HCEC 1CT (cell line): ENCODE measurements at regions not wholly inside any gene's neighbourhood (a gene's known extent, or its start where the extent isn't known, plus 50 kb on each side); places are given as distances from the start of the nearest gene placed in this dataset.
"Not testable (repeated sequence)": the region's sequence is repeated elsewhere in the genome, so short reads cannot be mapped to it uniquely, and the experiment has no call there.

Experiments used
- DNase-seq: peaks from one replicate; pipeline ENCODE4 v3.0.0-alpha.2; 2017

GRCh38 chr13:109355875-109356434, 430.4 kb downstream of the IRS2 start:
- no peak for DNase-seq

DNA sequence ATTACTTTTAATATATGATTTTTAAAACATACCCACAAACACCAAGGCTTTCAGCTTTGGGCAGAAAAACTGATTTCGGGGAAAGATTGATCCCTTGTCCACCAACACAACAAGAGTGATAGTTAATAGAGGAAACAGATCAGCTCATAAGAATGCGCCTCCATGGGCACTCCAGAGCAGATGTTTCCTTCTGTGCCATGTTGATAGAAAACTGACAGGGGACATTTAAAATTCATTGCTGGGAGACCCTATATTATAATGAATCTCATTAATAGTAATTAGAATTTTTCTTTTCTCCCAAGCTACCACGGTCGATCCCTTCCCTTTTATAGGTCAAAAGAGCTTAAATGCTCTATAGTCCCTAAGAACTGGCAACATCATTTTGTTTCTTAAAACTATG, 431.2 kb downstream of the IRS2 start:
- no peak for DNase-seq

DNA sequence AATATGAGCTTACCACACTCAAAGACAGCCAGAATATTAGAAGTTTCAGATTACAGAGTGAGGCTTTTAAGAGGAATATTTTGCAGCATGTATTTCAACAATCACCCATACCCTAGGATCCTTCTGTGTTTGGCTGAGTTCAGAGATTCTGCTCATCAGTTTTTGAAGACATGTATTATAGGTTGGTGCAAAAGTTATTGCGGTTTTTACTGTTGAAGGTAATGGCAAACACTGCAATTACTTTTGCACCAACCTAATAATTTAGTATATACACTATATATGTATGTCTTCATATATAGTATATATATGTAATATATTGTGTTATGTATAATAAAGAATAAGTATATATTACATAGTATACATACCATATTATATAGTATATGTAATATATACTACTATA, 435.1 kb downstream of the IRS2 start:
- no peak for DNase-seq

GRCh38 chr13:109348519-109349258, 437.7 kb downstream of the IRS2 start:
- DNase-seq, result peak; percentile 85

GRCh38 chr13:109346060-109346459, 440.3 kb downstream of the IRS2 start:
- DNase-seq, result no peak

- peak; percentile 80 for DNase-seq
Measured at GRCh38 chr13:109345433-109345941, 440.9 kb downstream of the IRS2 start.

DNA sequence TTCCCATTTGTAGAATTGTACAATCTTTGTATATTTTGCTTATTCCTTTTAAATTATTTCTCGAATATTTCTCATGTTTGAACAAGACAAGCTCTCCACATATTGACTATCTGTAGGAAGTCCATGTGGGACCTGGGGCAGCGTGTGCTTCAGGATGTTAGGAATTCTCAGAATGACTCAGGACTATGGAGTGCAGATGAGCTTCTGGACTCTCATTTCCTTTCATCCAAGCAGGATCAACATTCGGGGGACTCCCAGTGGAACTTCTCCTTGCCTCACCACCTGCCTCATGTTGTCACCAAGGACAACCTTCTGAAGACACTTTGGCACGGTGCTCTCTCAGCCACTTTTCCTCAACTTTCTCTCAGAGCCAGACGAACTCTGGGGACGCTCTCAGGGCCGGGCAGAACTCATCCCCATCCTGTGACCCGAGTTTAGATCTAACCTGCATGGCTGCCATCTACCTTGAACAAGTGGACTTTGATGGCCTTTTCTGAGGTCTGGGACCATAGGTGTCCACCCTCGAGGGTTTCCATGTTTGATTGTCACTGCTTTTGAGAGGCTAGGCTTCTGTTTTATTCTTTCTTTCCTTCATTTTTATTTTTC, 441.7 kb downstream of the IRS2 start:
- DNase-seq, result peak; percentile 79

DNA sequence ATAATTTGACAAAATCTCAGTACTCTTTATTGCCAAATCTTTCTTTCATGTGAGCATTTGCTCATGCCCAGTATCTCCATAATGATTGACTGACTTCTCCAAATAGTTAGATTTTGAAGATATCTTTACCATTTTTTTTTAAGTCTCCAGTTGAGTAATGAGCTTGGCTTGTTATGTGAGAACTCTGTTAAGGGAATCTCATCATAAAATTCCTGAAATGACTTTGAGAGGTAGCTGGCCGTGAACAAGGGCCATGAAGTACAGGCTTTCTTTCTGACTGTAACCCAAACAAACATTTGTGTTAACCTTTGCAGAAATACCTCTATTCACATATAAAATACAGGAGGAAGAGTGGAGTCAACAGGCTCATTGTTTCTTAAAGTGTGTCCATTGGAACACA, 449.7 kb downstream of the IRS2 start:
- DNase-seq, result peak; percentile 88

DNA sequence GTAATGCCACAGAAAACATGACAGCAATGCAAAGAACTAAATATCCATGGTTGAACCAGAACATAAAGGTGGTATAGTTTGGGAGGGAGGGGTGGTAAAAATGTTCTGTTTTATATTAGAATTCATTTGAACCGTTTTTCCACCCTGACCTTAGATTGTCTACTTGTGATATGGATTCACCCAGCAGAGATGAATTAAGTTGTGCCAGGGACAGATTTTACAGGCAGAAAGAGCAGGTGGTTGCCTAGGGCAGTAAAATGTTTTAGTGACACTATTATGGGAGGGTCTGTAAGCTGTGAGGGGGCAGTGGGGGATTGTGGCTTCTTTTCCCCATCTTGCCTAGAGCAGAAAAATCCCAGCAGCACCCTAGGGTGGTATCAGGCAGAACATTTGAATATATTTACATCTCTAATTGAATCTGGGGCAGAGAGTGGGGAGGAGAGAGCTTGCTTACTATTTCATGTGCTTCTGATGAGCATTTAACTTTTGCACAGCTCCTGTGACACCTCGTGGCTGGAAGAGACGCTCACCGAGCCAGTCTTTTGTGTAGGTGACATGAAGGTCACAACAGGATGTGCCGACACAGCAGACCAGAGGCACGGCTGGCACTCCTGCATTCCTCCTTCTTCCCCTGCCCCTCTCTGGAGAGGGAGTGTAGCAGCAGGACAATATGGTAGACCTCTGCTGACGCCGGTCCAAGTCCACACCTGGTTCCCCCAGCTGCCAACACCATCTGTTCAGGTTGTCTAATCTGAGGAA, 452.3 kb downstream of the IRS2 start:
- no peak for DNase-seq

DNA sequence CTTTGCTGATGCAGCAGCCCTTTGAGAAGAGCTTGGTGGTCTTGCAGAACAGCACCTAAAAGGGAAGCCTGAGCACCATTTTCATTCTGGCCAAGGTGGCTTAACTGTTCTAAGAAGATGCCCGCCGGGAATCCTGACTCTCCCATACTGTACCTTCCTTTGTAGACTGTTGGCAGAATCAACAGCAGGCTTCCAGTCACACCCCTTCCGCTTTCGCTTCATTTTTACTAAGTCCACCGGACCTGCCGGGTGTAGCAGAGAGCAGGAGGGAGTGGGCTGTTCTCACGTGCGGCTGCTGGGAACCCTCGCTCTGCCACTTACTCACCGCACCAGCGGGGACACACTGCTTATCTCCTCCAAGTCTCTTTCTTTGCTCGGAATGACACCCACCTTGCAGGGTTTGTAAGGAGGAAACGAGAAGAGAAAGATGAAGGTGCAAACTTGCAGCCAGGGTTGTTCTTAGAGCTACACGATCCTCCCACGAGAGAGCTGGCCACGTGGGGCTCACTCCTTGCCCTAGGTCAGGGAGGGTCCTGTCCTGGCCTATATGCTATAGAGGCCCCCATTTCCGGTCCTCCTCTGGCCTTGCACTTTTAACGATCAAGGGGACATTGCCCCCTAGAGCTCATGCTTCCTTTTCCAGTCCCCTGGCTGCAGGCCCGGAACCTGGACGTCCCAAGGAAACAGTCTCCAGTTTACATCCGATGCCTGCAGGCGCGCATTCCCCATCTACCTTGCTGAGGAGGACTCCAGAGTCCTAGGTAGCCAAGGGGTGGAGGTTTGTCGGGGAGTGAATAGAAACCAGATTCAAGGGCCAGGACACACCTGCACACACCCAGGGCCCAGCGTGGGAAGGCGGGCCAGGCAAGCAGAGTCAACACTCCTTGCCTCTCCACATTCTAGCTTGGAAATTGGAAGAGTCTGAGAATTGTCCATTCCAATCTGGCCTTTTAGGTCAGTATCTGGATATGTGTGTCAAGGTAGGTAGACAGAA, 453.6 kb downstream of the IRS2 start:
- DNase-seq, result no peak

GRCh38 chr13:109331898-109332297, 454.5 kb downstream of the IRS2 start:
- DNase-seq, result peak; percentile 49

- peak; percentile 71 for DNase-seq
Measured at GRCh38 chr13:109331011-109331433, 455.4 kb downstream of the IRS2 start.

DNA sequence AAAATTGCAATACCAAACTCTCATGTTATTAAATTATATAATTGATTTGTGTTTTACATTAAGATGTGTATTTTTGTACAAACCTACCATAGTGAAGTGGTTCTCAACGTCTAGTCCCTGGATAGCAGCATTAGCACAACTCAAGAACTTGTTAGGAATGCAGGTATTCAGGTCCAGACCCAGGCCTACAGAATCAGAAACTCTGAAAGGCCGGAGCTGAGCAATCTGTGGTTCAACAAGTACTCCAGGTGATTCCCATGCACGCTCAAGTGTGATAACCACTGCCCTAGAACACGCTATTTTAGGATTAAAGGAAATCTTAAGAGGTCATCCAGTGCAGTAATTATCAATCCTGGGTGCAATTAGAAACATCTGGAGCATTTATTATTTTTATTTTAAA, 456.3 kb downstream of the IRS2 start:
- no peak for DNase-seq

- DNase-seq, result no peak
Measured at GRCh38 chr13:109329175-109329574, 457.2 kb downstream of the IRS2 start.

- DNase-seq, result no peak
Measured at GRCh38 chr13:109326601-109327000, 459.8 kb downstream of the IRS2 start.

- no peak for DNase-seq
Measured at GRCh38 chr13:109323338-109323737, 463.0 kb downstream of the IRS2 start.

GRCh38 chr13:109318945-109319590, 467.3 kb downstream of the IRS2 start:
- DNase-seq, result no peak

GRCh38 chr13:109315481-109315880, 470.9 kb downstream of the IRS2 start:
- no peak for DNase-seq

GRCh38 chr13:109314101-109314500, 472.3 kb downstream of the IRS2 start:
- no peak for DNase-seq

DNA sequence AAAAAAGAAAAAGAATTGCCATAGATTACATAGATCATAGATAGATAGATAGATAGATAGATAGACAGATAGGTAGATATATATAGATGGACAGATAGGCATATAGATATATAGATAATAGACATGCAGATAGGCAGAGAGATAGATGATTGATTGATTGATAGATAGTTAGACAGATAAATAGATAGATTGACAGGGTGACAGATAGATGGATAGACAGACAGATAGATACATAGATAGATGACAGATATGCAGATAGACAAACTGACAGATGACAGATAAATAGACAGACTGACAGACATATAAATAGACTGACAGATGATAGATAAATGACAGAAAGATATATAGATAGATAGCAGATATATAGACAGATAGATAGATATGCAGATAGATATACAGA, 474.0 kb downstream of the IRS2 start:
- DNase-seq, result no peak

DNA sequence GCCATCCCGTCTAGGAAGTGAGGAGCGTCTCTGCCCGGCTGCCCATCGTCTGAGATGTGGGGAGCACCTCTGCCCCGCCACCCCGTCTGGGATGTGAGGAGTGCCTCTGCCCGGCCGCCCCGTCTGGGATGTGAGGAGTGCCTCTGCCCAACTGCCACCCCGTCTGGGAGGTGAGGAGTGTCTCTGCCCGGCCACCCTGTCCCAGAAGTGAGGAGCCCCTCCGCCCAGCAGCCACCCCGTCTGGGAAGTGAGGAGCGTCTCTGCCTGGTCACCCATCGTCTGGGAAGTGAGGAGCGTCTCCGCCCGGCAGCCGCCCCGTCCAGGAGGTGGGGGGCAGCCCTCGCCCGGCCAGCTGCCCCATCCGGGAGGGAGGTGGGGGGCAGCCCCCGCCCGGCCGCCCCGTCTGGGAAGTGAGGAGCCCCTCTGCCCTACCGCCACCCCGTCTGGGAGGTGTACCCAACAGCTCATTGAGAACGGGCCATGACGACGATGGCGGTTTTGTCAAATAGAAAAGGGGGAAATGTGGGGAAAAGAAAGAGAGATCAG, 474.9 kb downstream of the IRS2 start:
- DNase-seq, result not testable (repeated sequence)
